ENCODE measurements at regions not wholly inside any gene's neighbourhood (a gene's known extent, or its start where the extent isn't known, plus 50 kb on each side); places are given as distances from the start of the nearest gene placed in this dataset.
A peak's percentile ranks its signal among the peaks of the same experiment; 100 is the strongest.
"Not testable (repeated sequence)": the region's sequence is repeated elsewhere in the genome, so short reads cannot be mapped to it uniquely, and the experiment has no call there.

DNA sequence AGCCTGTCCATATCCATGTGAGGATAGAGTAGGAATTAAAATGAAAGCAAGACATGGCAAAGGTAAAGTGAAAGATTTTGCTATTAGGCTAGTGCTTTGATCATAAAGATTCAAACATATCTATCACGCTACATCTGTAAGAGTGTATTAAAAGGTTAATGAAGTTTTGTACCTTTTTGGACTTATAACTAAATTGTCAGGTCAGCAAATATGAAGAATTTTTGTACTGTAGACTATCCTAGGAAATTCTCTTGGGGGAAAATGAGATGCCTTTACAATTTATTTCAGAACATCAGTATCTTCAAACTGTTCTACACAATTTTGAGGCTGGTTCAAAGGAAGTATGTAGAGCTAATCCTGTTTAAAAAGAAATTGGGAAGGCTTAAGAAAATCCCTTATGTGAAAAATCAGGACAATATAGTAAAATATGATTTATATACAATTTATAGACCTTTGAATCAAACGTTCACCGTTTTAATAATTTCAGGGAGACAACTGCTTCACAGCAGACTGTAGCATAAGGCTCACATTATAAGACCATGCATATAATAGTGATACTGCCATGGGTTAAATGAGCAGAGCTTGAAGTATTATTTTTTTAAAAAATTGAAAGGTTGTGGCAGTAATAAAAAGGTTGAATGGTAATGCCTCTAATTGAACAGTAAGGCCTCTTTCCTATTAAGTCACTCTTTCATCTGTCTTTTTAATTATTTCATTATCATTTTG lies 639.5 kb upstream of the ARRDC3 start:
- no peaks in the 10 kb centered on the region for H3K27me3 ChIP-seq (ENCODE audit: low read depth, low read length)
- no peaks in the 10 kb centered on the region for H4K20me1 ChIP-seq (ENCODE audit: insufficient read depth, low read length)
- H2AFZ ChIP-seq (ENCODE audit: low read depth, low read length): no peak overlapping the region
- H3K4me3 ChIP-seq (ENCODE audit: low read length): no peak overlapping the region
- peaks cover 6% of the 10 kb centered on the region for H3K4me1 ChIP-seq (ENCODE audit: low read length)
- H3K36me3 ChIP-seq (replicated peaks; ENCODE audit: low read depth, low read length): no peaks in the 10 kb centered on the region
- H3K9ac ChIP-seq (ENCODE audit: low read length): no peak overlapping the region
- no peaks in the 10 kb centered on the region for H3K79me2 ChIP-seq (ENCODE audit: low read length)
- no peaks in the 10 kb centered on the region for H3K9me3 ChIP-seq (ENCODE audit: insufficient read depth, low read length)
- no peak overlapping the region for H3K27ac ChIP-seq (ENCODE audit: low read length)
- TF ChIP-seq, protein P1, sequence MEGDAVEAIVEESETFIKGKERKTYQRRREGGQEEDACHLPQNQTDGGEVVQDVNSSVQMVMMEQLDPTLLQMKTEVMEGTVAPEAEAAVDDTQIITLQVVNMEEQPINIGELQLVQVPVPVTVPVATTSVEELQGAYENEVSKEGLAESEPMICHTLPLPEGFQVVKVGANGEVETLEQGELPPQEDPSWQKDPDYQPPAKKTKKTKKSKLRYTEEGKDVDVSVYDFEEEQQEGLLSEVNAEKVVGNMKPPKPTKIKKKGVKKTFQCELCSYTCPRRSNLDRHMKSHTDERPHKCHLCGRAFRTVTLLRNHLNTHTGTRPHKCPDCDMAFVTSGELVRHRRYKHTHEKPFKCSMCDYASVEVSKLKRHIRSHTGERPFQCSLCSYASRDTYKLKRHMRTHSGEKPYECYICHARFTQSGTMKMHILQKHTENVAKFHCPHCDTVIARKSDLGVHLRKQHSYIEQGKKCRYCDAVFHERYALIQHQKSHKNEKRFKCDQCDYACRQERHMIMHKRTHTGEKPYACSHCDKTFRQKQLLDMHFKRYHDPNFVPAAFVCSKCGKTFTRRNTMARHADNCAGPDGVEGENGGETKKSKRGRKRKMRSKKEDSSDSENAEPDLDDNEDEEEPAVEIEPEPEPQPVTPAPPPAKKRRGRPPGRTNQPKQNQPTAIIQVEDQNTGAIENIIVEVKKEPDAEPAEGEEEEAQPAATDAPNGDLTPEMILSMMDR (IDR thresholded peaks at IDR 0.05; ENCODE audit: low read depth, low read length): no peak
- no peak for TF ChIP-seq EZH2phosphoT487 (IDR thresholded peaks at IDR 0.05; ENCODE audit: low read depth)
- no peak overlapping the region for H3K4me2 ChIP-seq (ENCODE audit: low read length)

DNA sequence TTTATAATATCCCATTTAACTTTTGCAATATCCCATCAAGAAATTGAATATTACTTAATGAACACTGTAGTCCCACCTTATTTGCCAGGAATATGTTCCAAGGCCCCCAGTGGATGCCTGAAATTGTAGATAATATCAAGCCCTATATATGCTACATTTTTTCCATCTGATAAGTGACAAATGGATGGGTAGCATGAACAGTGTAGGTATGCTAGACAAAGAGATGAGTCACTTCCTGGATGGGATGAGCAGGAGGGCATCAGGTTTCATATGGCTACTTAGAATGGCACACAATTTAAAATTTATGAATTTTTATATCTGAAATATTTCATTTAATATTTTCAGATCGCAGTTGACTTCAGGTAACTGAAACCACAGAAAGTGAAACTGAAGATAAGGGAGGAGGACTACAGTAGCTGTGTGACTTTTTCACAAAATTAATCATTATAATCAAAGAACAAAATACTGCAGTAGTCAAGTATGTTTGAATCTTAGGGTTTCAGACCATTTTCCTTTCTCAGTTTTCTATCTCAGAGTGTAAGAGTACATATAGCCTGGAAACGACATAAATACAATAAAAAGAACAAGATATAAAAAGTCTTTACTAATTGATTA lies 636.4 kb upstream of the ARRDC3 start:
- Histone ChIP-seq H4K20me1 (ENCODE audit: insufficient read depth, low read length) (no peaks in the 10 kb centered on the region), H3K79me2 (ENCODE audit: low read length) (no peaks in the 10 kb centered on the region), H3K9ac (ENCODE audit: low read length) (no peak overlapping the region), H3K27me3 (ENCODE audit: low read depth, low read length) (no peaks in the 10 kb centered on the region), H3K9me3 (ENCODE audit: insufficient read depth, low read length) (no peaks in the 10 kb centered on the region), H2AFZ (ENCODE audit: low read depth, low read length) (peak overlapping the region; percentile 74; the same call in 1 of the 2 replicates), H3K4me2 (ENCODE audit: low read length) (peak overlapping the region; percentile 57), H3K36me3 (replicated peaks; ENCODE audit: low read depth, low read length) (no peaks in the 10 kb centered on the region), H3K4me1 (ENCODE audit: low read length) (peaks cover 6% of the 10 kb centered on the region), H3K4me3 (ENCODE audit: low read length) (peak overlapping the region; percentile 55), H3K27ac (ENCODE audit: low read length) (no peak overlapping the region)
- TF ChIP-seq, protein P1 (IDR thresholded peaks at IDR 0.05; ENCODE audit: low read depth, low read length): no peak
- TF ChIP-seq EZH2phosphoT487 (IDR thresholded peaks at IDR 0.05; ENCODE audit: low read depth): no peak

DNA sequence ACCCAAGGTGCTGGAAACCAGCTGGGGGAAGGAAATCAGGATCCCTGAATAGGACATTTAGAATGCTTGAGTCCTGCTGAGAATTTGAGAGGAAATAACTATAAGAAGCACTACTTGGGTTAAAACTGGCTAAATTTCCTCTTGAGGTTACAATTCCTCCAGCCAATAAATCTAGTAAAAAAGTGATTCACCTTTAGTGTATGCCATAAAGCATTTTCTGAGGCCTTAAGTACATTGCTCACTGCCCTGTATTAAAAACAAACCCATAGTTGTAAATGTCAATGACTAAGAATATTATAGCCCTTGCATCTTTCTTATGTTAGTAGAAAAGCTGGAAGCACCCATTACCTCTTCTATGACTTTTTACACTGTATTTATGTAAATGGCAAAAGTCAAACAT lies 634.7 kb upstream of the ARRDC3 start:
- no peaks in the 10 kb centered on the region for H4K20me1 ChIP-seq (ENCODE audit: insufficient read depth, low read length)
- no peak overlapping the region for H2AFZ ChIP-seq (ENCODE audit: low read depth, low read length)
- TF ChIP-seq, protein P1 (IDR thresholded peaks at IDR 0.05; ENCODE audit: low read depth, low read length): no peak
- no peak for TF ChIP-seq EZH2phosphoT487 (IDR thresholded peaks at IDR 0.05; ENCODE audit: low read depth)
- H3K27ac ChIP-seq (ENCODE audit: low read length): no peak overlapping the region
- H3K4me1 ChIP-seq (ENCODE audit: low read length): peaks cover 6% of the 10 kb centered on the region
- H3K9me3 ChIP-seq (ENCODE audit: insufficient read depth, low read length): no peaks in the 10 kb centered on the region
- no peaks in the 10 kb centered on the region for H3K27me3 ChIP-seq (ENCODE audit: low read depth, low read length)
- H3K4me2 ChIP-seq (ENCODE audit: low read length): no peak overlapping the region
- H3K36me3 ChIP-seq (replicated peaks; ENCODE audit: low read depth, low read length): no peaks in the 10 kb centered on the region
- H3K4me3 ChIP-seq (ENCODE audit: low read length): no peak overlapping the region
- no peaks in the 10 kb centered on the region for H3K79me2 ChIP-seq (ENCODE audit: low read length)
- H3K9ac ChIP-seq (ENCODE audit: low read length): no peak overlapping the region

DNA sequence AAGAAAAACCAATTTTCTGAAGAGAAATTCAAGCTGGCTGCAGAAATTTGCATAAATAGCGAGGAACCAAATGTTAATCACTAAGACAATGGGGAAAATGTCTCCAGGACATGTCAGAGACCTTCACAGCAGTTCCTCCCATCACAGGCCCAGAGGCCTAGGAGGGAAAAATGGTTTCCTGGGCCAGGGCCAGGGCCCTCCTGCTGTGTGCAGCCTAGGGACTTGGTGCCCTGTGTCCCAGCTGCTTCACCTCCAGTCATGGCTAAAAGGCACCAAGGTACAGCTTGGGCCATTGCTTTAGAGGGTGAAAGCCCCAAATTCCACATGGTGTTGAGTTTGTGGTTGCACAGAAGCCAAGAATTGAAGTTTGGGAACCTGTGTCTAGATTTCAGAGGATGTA lies 628.7 kb upstream of the ARRDC3 start:
- not testable (repeated sequence) for H3K9ac ChIP-seq (ENCODE audit: low read length); H3K27me3 ChIP-seq (ENCODE audit: low read depth, low read length); H2AFZ ChIP-seq (ENCODE audit: low read depth, low read length); H4K20me1 ChIP-seq (ENCODE audit: insufficient read depth, low read length); H3K27ac ChIP-seq (ENCODE audit: low read length); H3K4me2 ChIP-seq (ENCODE audit: low read length); H3K4me1 ChIP-seq (ENCODE audit: low read length); H3K79me2 ChIP-seq (ENCODE audit: low read length); H3K36me3 ChIP-seq (replicated peaks; ENCODE audit: low read depth, low read length); H3K9me3 ChIP-seq (ENCODE audit: insufficient read depth, low read length); H3K4me3 ChIP-seq (ENCODE audit: low read length)

All from OCI-LY3 (cell line).